Hypothalamus (tissue), 51 donors: ENCODE measurements at regions not wholly inside any gene's neighbourhood (a gene's known extent, or its start where the extent isn't known, plus 50 kb on each side); places are given as distances from the start of the nearest gene placed in this dataset.

Experiments
- DNase-seq, 51 donors: peaks; one replicate each; lab custom pipeline; 2025; lab: John Stamatoyannopoulos, UW

DNA sequence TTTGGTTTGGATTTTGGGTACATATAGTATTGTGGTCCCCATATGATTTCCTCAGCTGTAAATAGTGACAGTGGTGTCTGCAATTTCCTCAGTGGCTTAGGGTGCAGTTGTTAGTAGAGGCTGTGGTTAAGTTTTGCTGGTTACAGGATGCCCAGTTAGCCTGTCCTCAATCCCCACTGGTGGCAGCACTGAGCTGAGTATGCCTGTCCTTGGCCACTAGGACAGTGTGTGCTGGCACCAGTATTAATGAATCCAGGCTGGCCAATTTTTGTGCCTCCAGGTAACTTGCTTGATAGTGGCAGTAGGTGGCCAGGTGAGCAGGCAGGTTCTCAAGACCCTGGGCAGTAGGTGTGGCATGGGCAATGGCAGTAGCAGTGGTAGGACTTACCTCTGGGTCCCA, 973.1 kb downstream of the TMEM182 start:
- DNase-seq = no peak

DNA sequence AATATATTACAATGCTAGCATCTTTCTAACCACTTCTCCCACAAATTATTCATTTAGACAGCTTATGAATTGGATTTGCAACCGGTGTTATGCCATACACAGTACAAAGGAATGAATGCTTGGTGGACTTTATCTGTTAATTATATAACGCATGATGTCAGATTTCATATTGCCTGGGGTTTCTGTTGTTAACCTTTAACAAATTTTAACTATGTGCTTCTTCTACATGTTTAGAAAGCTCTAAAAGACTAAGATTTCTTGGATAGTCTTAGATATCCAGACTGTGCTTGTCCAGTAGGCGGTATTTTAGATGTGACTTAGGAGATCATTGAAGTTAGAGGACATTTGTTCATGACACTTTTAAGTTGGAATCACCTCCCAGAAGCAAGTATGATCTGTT, 976.3 kb downstream of the TMEM182 start:
- no peak for DNase-seq

DNA sequence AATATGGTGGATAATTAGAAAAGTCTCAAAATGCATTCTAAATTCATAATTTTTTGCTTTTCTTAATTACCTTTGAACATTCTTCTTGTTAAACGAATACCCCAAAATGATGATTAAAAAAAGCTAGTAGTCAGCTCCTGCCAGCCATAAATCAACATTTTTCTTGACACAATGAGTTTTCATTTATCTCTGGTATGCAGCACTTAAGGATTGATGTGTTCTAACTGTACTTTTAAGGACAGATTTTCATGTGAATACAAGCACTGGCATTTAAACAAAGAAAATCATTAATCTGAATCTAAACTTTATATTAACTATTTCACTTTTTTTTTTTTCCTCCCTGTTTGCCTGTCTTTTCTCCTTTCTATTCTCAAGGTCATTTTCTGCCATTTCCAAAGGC, 976.8 kb downstream of the TMEM182 start:
- no peak for DNase-seq

DNA sequence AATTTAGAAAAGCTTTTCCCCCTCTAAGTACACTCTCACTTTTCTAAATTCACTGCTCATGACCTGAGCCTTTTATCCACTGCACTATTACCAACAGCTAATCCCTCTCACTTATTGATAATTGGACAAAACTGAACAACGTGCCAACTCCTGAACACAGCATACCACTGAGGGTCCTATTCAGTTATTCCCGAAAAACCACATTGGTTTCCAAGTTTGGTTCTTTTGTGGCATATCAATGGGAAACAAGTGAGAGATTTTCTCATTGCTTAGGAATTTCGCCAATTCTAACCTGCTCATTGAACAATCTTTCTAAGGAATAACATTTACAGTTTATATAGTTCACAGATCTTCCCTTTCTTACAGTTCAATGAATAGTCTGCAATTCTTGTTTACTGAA, 977.4 kb downstream of the TMEM182 start:
- DNase-seq = no peak

GRCh38 chr2:103739921-103740320, 978.1 kb downstream of the TMEM182 start:
- no peak for DNase-seq

GRCh38 chr2:103740631-103741030, 978.8 kb downstream of the TMEM182 start:
- DNase-seq = no peak

DNA sequence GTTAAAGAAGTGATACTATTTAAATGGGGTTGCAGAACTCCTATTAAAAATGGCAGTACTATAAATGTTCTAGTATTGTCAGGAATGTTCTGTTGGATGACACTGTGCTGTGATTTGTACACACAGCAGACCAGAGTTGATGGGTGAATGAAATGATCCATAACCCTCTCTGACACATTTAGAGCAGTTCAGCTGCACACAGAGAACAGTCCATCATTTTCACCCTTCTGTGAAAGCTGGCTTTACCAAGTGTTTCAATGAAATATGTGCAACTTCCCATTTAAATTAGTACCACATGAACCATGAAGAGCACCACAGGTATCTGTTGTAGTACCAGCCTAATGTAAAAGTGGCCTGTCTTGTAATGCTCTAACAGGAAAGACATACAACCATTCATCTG, 981.4 kb downstream of the TMEM182 start:
- DNase-seq = no peak

DNA sequence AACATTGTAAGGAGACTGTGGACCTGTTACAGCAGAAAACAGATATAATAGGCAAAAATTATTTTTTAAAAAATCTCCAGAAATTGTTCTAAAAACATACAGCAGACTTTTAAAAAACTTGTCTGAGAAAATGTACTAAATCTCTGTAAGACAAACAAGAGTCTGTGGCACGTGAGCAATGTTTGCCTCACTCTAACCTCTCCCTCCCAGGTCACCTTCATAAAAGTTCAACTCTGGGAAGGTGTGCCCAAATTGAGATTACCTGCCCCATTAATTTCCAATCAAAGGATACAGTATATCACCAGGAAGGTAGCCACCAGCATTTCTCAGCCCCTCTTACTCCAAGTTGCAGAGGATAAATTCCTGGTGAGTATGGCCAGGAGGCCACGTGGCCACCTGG, 992.7 kb downstream of the TMEM182 start:
- no peak for DNase-seq

- DNase-seq = no peak
These were observed 1012.1 kb downstream of the TMEM182 start for GRCh38 chr2:103773884-103774283.

DNA sequence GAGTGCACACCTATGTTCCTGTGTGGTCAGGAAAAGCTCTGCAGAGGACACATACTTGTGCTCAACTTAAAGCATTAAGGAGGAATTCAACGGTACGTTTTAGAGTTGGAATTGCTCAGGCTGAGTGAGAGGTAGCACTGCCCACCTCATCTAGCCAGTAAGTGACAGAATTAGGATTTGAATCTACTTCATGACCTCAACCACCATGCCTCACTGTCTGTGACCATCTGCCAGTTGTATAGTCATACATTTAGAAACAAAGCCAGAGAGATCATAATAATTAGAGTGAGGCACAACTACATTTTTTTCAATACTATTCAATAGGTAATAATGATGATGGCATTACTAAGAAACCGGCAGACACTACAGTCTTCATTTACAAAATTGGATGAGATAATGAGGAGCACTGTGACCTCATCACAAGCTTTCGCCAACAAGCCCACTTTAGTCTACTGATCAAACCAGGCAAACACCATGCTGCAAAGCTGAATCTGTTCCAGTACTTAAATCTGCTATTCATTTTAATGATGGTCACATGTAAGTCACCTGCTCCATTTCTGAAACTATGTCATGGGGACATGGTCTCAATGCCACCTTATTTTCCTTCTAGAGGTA, 1018.4 kb downstream of the TMEM182 start:
- no peak for DNase-seq

DNA sequence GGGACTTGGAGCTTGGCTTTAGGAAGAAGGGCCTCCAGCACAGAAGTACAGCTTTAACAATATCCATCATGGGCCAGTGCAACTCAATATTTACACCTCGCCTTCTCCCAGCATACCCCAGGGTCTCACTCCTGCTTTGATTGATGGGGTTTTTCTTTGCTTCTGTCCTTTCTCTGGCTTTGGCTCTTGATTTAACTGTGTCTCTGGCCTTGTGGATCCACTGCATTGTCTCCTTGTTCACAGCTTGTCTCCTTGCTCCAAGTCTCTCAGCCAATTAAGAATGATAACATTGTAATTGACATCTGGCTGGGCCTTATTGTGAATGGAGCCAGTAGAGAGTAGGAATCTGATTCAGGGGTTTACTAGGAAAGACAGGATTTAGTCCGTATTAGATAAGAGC, 1019.5 kb downstream of the TMEM182 start:
- no peak for DNase-seq

DNA sequence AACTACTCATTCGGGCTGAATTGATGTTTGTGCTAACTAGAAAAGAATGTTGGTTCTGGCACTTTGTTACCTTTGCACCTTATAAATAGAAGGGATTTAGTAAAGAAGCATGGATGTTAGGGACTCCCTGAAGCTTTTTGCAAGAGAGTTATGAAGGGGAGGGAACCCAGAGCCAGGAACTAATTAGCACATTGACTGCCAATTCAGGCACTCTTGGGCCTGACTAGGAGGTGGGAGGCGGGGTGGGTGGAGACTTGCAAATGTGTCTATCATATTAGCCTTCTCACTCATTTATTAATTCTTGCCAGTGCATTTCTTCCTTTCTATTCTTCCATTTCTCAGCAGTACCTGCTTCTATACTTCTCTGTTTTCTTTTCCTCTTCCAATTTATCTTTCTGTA, 1022.4 kb downstream of the TMEM182 start:
- peak in 1 of 51 donors; percentile 6 for DNase-seq

DNA sequence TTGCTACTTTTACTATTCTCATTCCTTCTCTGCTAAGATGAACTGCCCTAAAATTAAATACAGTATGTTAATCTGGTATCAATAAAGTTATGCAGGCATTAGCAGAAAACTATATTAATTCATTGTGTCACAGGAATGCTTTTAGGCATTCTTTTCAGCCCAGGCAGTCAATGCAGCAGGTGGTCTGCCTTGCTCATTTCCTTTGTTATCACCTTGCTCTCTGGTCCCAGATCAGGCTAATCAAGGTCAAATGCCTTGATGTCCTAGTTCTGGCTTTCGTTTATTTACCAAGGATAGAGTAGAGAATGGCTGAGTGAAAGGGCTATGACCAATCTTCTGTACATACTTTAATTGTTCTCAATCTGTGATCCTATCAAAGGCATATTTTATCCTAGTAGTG, 1023.6 kb downstream of the TMEM182 start:
- no peak for DNase-seq

GRCh38 chr2:103785956-103786355, 1024.1 kb downstream of the TMEM182 start:
- DNase-seq = no peak

- peak in 3 of 51 donors; percentile 1 to 13 (median 2) for DNase-seq
These were observed 1026.6 kb downstream of the TMEM182 start for GRCh38 chr2:103788389-103788788.

DNA sequence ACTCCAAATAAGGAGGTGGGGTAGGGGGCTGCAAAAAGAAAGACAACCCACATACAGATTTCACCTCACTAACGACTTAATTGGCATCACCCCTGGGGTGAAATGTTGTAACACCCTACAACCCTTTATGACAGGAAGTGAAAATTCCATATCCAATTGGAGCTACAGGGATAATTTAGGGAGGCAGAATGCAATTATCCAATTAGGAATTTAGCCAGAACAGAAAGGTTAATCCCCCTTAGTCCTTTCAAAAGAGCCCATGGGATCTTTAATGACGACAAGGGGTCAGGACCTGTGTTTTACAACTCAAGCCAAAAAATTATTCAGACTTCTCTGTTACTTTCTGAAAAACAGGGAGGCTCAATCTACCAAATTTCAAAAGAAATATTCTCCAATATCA, 1027.1 kb downstream of the TMEM182 start:
- DNase-seq = no peak

- peak in 44 of 51 donors; percentile 1 to 75 (median 36) for DNase-seq
These were observed 1027.7 kb downstream of the TMEM182 start for GRCh38 chr2:103789381-103790095.

DNA sequence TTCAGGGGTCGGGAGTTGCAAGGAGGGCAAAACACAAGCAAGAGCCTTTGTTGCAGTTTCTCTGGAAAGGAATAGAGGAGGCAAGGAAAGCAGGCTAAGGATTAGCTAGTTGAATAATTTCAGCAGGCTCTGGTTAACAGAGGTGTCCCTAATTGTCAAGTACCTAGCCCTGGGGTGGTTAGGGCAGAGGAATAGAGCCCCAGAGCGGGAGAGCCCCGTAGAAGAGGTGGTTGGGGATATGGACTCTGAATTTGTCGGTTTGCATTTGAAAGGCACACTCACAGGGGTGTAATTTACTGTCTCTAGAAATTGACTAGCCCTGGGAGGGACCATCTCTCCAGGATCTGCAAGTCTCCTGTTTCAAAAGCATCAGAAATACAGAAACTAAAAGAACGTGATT, 1030.2 kb downstream of the TMEM182 start:
- no peak for DNase-seq

- DNase-seq = no peak
These were observed 1036.5 kb downstream of the TMEM182 start for GRCh38 chr2:103798291-103798690.

DNA sequence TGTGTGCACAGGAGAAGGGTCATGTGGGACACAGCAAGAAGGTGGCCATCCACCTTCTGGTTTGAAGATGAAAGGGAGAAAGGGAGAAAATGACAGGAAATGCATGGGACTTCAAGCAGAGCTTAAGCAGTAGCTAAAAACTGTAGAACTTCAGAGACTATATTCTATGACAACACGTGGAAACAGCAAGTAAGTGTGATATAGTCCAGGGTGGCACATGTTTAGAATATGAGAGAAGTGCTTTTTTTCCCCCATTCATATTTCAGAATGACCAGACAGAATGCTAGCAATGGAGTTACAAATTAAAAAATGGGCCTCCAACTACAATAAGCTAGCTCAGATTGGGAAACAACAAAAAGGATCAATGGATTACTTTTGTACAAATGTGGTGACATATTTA, 1042.2 kb downstream of the TMEM182 start:
- DNase-seq = no peak

DNA sequence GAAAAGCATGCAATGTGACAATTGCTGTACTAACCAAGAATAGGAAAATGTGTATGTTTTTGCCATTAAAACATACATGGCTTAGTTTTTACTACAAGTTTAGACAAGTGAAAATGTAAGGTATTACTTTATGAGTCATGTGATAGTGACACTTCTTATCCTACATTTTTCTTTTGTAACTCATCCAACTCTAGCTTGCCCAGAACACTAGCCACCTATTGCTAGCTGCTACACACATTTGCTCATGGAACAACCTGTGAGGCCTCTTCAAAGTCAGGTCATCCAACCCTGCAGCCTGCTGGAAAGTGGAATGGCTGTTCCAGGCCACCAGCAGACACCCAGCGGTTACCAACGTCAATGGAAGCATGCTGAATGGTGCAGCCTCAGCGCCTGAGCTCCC, 1043.9 kb downstream of the TMEM182 start:
- DNase-seq = no peak

GRCh38 chr2:103808814-103809213, 1045.1 kb upstream of the POU3F3 start:
- DNase-seq = no peak

GRCh38 chr2:103809415-103809814, 1044.5 kb upstream of the POU3F3 start:
- no peak for DNase-seq
